Psoas muscle (tissue), 7 donors: ENCODE measurements at regions not wholly inside any gene's neighbourhood (a gene's known extent, or its start where the extent isn't known, plus 50 kb on each side); places are given as distances from the start of the nearest gene placed in this dataset.

ENCODE experiments used
- ATAC-seq, 4 donors: fragments of 200-7000 bp; cut with Tn5 transposase; one replicate each; pipeline ENCODE4 v1.9.1; 2020; ENCODE audit warnings: moderate library complexity in 3 of 4, mild to moderate bottlenecking in 2 of 4
- DNase-seq, 2 donors: peaks; one replicate each; pipeline ENCODE4 v3.0.0-alpha.2; 2020
- H3K27ac ChIP-seq: fragments of 200-600 bp; one replicate; pipeline ENCODE4 v1.8.0; 2022
- H3K27me3 ChIP-seq, 3 donors: fragments of 200-600 bp in 1 of 3; one replicate each; pipeline versions ENCODE4 v1.6.1 to v1.8.0; 2013 to 2022; ENCODE audit warnings: low read length in 2 of 3, mild to moderate bottlenecking in 2 of 3, moderate library complexity in 1 of 3; ENCODE audit not compliant: insufficient read depth in 3 of 3
- H3K36me3 ChIP-seq, 2 donors: fragments of 200-600 bp in 1 of 2; one replicate each; pipeline versions ENCODE4 v1.6.1 to v1.8.0; 2013 to 2022; ENCODE audit warnings: low read depth in 1 of 2, mild to moderate bottlenecking in 1 of 2, moderate library complexity in 1 of 2; ENCODE audit not compliant: insufficient read depth in 1 of 2
- H3K4me1 ChIP-seq: fragments of 200-600 bp; one replicate; pipeline ENCODE4 v1.8.0; 2022
- H3K4me3 ChIP-seq: fragments of 200-600 bp; one replicate; pipeline ENCODE4 v1.8.0; 2022; ENCODE audit warnings: mild to moderate bottlenecking
- H3K9me3 ChIP-seq: fragments of 200-600 bp; one replicate; pipeline ENCODE4 v1.8.0; 2022
- WGBS, 3 donors: extraction: QIAGEN DNeasy Blood & Tissue Kit; methylation state at CpG; one replicate each; pipeline versions ENCODE4 v1.1.6 to v1.1.7; 2013; 5-methylcytosine and 5-hydroxymethylcytosine counted together
- intact Hi-C, 2 donors: fragments of 100-400 bp; cut with DNase I; formaldehyde crosslinking; loops; one replicate each; pipeline versions ENCODE4 v1.11.0 to v1.14.2; 2022
- TF ChIP-seq, protein P1 (sequence below): fragments of 200-600 bp; IDR thresholded peaks from one replicate; pipeline ENCODE4 v1.8.0; 2022; ENCODE audit warnings: antibody characterized with exemption
- donor health status: healthy with polysubstance abuse.
- donor health status: DM: no; HTN: no; CAD: no; lungs with moderate emphysema.
- donor health status: Bipolar disorder and iron deficiency.
- donor health status: healthy.
- donor health status: DM: yes; HTN: yes; CAD: no.
- donor health status: DM: no; HTN: no; CAD: no.
- donor health status: DM: yes; HTN: yes; CAD: no.

DNA sequence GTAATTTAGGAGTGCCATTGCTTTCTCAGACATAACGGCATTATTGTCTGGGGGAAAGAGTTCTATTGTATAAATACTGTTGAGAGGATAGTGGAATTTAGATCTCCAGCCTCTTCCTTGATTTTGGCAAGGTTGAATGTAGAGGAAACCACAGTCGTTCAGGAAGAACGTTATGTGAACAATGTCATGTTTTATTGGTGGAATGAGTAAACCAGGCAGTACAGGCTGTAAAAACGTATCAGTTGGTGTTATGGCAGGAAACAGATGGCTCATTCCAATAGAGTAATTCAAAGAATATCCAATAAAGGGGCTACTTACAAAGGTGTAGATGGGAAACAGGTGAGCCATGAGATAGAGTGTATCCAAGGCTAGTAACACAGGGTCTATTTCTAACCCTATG, 123.6 kb upstream of the SLC35B3 start:
- TF ChIP-seq, protein P1, sequence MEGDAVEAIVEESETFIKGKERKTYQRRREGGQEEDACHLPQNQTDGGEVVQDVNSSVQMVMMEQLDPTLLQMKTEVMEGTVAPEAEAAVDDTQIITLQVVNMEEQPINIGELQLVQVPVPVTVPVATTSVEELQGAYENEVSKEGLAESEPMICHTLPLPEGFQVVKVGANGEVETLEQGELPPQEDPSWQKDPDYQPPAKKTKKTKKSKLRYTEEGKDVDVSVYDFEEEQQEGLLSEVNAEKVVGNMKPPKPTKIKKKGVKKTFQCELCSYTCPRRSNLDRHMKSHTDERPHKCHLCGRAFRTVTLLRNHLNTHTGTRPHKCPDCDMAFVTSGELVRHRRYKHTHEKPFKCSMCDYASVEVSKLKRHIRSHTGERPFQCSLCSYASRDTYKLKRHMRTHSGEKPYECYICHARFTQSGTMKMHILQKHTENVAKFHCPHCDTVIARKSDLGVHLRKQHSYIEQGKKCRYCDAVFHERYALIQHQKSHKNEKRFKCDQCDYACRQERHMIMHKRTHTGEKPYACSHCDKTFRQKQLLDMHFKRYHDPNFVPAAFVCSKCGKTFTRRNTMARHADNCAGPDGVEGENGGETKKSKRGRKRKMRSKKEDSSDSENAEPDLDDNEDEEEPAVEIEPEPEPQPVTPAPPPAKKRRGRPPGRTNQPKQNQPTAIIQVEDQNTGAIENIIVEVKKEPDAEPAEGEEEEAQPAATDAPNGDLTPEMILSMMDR, result no peak
- DNase-seq, result no peak
- no peak overlapping the region for H3K27ac ChIP-seq
- WGBS, 3 donors, result 46 to 51% (median 48%) methylated on average over 4 of the region's 4 CpGs
- H3K4me3 ChIP-seq, result no peak overlapping the region
- no peaks in the 10 kb centered on the region for H3K36me3 ChIP-seq
- no peak for ATAC-seq
- H3K9me3 ChIP-seq, result no peaks in the 10 kb centered on the region
- H3K27me3 ChIP-seq, result no peaks in the 10 kb centered on the region
- intact Hi-C loops, result no loop called here
- peaks cover 3% of the 10 kb centered on the region for H3K4me1 ChIP-seq

GRCh38 chr6:8557014-8557748, 121.8 kb upstream of the SLC35B3 start:
- WGBS, 3 donors, result 70 to 81% (median 78%) methylated on average over 2 of the region's 2 CpGs
- H3K27me3 ChIP-seq, result no peaks in the 10 kb centered on the region
- no peak for DNase-seq

DNA sequence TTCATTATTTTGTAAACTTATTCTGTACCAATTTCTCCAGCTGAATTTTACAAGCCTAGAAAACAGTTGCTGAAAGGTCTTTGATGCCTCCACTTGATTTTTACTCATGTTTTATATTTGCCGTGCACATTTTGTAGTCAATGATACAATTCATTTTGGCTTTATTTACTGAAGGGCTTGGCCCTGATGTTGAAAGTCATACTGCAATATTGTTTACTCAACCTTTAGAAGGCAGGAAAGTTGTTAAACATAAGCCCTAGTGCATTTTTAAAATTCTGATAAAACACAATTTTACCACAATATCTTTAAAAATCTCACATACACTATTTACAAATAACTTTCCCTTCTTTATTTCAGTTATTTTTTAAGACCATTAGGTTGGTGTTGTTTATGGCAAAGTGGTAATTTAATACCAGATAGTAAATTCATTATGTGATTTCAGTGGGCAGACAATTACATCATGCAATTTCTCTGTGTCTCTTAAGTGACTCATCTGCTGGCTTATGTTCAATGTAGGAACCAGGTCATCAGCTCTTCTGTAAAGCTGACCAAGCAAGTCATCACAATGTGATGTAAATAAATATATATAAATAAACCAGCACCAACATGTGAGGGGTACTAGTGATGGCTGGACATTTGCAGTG, 121.1 kb upstream of the SLC35B3 start:
- Histone ChIP-seq H3K4me1 (peaks cover 3% of the 10 kb centered on the region), H3K27me3 (no peaks in the 10 kb centered on the region), H3K36me3 (no peaks in the 10 kb centered on the region), H3K9me3 (no peaks in the 10 kb centered on the region), H3K4me3 (no peak overlapping the region), H3K27ac (no peak overlapping the region)
- DNase-seq (no peak), ATAC-seq (peak; percentile 51 to 83 (median 65))
- TF ChIP-seq, protein P1, result no peak
- 64 to 78% (median 70%) methylated on average over 1 of the region's 1 CpG for WGBS, 3 donors
- intact Hi-C loops, result no loop called here

More at GRCh38 chr6:8557014-8557748, 121.8 kb upstream of the SLC35B3 start:
- H3K4me3 ChIP-seq, result no peak overlapping the region
- intact Hi-C loops, result no loop called here
- H3K9me3 ChIP-seq, result no peaks in the 10 kb centered on the region
- no peak overlapping the region for H3K27ac ChIP-seq
- peak in 1 of 4 donors; percentile 21 for ATAC-seq
- peaks cover 3% of the 10 kb centered on the region for H3K4me1 ChIP-seq
- TF ChIP-seq, protein P1, result no peak
- no peaks in the 10 kb centered on the region for H3K36me3 ChIP-seq

DNA sequence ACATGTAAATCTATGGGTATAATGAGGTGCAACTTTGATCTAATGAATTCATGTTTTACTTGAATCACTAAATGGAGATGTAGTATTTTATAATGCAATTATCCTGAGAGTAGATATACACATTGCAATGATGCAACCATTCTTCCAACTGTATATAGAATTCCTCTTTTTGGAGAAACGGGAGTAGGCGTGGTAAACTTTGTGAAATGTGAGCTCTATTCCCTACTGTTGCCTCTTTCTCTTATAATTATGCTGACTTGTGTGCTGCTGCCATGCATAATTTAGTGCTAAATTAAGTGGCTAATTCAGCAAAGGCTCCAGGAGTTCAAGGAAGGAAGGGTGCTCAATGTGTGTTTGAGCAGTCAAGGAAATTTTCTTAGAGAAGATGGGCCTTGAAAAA, 116.6 kb upstream of the SLC35B3 start:
- TF ChIP-seq, protein P1, result no peak
- ATAC-seq, result no peak
- DNase-seq, result no peak
- Histone ChIP-seq H3K9me3 (no peaks in the 10 kb centered on the region), H3K27me3 (no peaks in the 10 kb centered on the region), H3K4me3 (no peak overlapping the region), H3K4me1 (peaks cover 3% of the 10 kb centered on the region), H3K36me3 (no peaks in the 10 kb centered on the region), H3K27ac (no peak overlapping the region)
- WGBS, 3 donors, result 47 to 65% (median 57%) methylated on average over 2 of the region's 2 CpGs
- intact Hi-C loops, result no loop called here
